Karpas-422 (cell line): ENCODE measurements at regions not wholly inside any gene's neighbourhood (a gene's known extent, or its start where the extent isn't known, plus 50 kb on each side); places are given as distances from the start of the nearest gene placed in this dataset.
A peak's percentile ranks its signal among the peaks of the same experiment; 100 is the strongest.
"Not testable (repeated sequence)": the region's sequence is repeated elsewhere in the genome, so short reads cannot be mapped to it uniquely, and the experiment has no call there.

Experiments
- DNase-seq: peaks from one replicate; pipeline ENCODE4 v3.0.0-alpha.2; 2015
- H2AFZ ChIP-seq: fragments of 200-600 bp; sonication (generic); 2 replicates; pipeline ENCODE4 v1.6.1; 2014; ENCODE audit warnings: antibody characterized with exemption, low read length, mixed read lengths
- H3K27ac ChIP-seq: fragments of 200-600 bp; sonication (generic); 2 replicates; pipeline ENCODE4 v1.5.1; 2014; ENCODE audit warnings: mild to moderate bottlenecking, low read length, moderate library complexity
- H3K27me3 ChIP-seq: fragments of 200-600 bp; sonication (generic); 2 replicates; pipeline ENCODE4 v1.6.1; 2014; ENCODE audit warnings: low read length, mixed read lengths
- H3K36me3 ChIP-seq: fragments of 200-600 bp; sonication (generic); 2 replicates; pipeline ENCODE4 v1.6.1; 2014; ENCODE audit warnings: low read length, mixed read lengths; ENCODE audit not compliant: insufficient read depth
- H3K4me1 ChIP-seq: fragments of 200-600 bp; sonication (generic); 2 replicates; pipeline ENCODE4 v1.6.1; 2014; ENCODE audit warnings: mild to moderate bottlenecking, low read length, mixed read lengths
- H3K4me2 ChIP-seq: fragments of 200-600 bp; sonication (generic); 2 replicates; pipeline ENCODE4 v1.6.1; 2014; ENCODE audit warnings: low read length, low read depth, mild to moderate bottlenecking; ENCODE audit not compliant: poor library complexity, severe bottlenecking
- H3K4me3 ChIP-seq: fragments of 200-600 bp; sonication (generic); 2 replicates; pipeline ENCODE4 v1.5.1; 2014; ENCODE audit warnings: mild to moderate bottlenecking, antibody characterized with exemption, low read length, mixed read lengths
- H3K79me2 ChIP-seq: fragments of 200-600 bp; sonication (generic); 2 replicates; pipeline ENCODE4 v1.6.1; 2014; ENCODE audit warnings: mild to moderate bottlenecking, low read length, mixed read lengths
- H3K9ac ChIP-seq: fragments of 200-600 bp; sonication (generic); 2 replicates; pipeline ENCODE4 v1.6.0; 2014; ENCODE audit warnings: low read length
- H3K9me2 ChIP-seq: fragments of 200-600 bp; sonication (generic), shearing (Covaris generic); replicated peaks from 2 replicates; pipeline ENCODE4 v1.6.0; 2014; ENCODE audit warnings: mild to moderate bottlenecking, low read length, moderate library complexity; ENCODE audit not compliant: insufficient read depth
- H3K9me3 ChIP-seq: fragments of 300-700, 200-600 bp; sonication (generic); 2 replicates; pipeline ENCODE4 v1.6.1; 2014; ENCODE audit warnings: low read length, mixed read lengths
- H4K20me1 ChIP-seq: fragments of 200-600 bp; sonication (generic); 2 replicates; pipeline ENCODE4 v1.6.1; 2014; ENCODE audit warnings: mild to moderate bottlenecking, antibody characterized with exemption, low read length, low read depth; ENCODE audit not compliant: insufficient read depth

DNA sequence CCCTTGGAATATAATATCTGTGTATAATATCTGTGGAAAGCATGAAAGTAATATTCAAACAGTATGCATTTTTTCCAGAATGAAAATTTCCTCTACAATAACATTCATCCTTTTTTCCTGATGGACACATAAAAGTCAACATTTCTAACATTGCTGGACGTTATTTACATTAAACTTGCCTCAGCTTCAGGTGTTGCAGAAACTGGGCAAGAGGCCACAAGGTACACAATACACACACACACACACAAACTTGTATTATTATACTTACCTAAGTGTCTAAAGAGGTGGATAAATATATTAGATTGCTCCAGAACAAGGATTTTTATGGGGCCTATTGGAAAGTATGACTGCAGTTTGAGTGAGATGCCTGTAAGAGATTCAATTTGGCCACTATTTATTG is 1460.2 kb downstream of the FOXD4L5 start:
- DNase-seq = not testable (repeated sequence)

DNA sequence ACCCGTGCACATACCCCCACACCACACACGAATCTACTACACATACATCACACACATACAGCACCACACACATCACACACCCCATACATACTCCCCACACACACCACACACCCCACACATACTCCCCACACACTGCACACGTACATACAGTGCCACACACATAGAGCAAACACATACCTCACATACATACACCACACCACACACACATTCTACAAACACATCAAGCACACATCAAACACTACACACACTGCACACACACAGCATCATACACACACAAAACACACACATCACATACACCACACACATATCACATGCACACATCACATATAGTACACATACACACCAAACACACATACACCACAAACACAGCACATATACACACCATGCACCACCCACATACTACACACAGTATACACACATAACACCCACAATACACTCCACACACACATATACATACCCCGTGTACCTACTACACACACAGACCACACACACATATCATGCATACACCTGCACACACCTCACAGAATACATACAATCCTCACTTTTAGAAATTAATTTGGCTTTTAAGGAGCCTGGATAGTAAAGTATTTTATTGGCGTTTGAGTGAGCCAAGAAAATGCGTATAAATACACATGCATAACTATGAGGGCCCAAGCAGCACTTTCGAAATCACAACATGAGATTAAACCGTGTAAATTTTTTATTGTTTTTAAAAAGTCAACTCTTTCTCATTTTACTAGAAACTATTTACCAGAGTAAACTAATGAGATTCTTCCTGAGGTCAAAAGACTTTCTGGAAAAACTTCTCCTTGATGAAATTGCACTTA is 1461.4 kb downstream of the FOXD4L5 start:
- not testable (repeated sequence) for H3K9ac ChIP-seq, DNase-seq, H2AFZ ChIP-seq, H3K79me2 ChIP-seq, H3K4me2 ChIP-seq, H4K20me1 ChIP-seq, H3K36me3 ChIP-seq, H3K27ac ChIP-seq, H3K27me3 ChIP-seq, H3K9me2 ChIP-seq, H3K4me1 ChIP-seq, H3K4me3 ChIP-seq, H3K9me3 ChIP-seq

More for the DNA sequence above, 1460.2 kb downstream of the FOXD4L5 start:
- not testable (repeated sequence) for H3K79me2 ChIP-seq, H3K36me3 ChIP-seq, H3K9me2 ChIP-seq, H2AFZ ChIP-seq, H3K9me3 ChIP-seq, H3K9ac ChIP-seq, H3K27me3 ChIP-seq, H3K4me3 ChIP-seq, H3K4me1 ChIP-seq, H4K20me1 ChIP-seq, H3K27ac ChIP-seq, H3K4me2 ChIP-seq

DNA sequence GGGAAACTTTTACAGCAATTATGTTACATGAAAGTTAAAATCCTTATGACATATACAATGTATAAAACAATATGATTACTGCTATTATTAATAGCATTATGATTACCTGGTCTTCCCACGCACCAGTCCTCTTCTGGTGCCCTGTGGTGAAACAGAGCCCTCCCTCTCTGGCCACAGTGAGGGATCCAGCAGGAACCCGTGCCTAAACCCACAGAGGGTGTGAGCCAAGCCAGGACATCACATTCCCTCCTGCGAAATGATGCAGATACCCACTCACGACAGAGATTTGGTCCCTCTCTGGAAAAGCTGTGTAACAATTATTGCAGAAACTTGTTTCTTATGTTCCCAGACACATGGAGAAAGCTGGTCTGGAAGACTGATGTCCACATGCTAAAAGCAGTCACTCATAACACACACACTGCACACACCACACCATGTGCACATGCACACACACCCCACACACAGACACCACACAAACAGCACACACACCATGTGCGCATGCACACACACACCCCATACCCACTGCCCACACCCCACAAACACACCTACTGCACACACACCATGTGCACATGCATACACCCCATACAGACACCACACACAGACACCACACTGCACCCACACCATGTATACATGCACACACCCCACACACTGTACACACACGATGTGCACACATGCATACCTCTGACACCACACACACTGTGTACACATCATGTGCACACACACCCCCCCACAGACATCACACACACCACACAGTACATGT is 1462.2 kb downstream of the FOXD4L5 start:
- H3K9me2 ChIP-seq, H3K27me3 ChIP-seq, H3K79me2 ChIP-seq, H3K27ac ChIP-seq, H3K4me2 ChIP-seq, H3K9ac ChIP-seq, H3K4me1 ChIP-seq, H2AFZ ChIP-seq, DNase-seq, H4K20me1 ChIP-seq, H3K9me3 ChIP-seq, H3K4me3 ChIP-seq, H3K36me3 ChIP-seq: not testable (repeated sequence)

DNA sequence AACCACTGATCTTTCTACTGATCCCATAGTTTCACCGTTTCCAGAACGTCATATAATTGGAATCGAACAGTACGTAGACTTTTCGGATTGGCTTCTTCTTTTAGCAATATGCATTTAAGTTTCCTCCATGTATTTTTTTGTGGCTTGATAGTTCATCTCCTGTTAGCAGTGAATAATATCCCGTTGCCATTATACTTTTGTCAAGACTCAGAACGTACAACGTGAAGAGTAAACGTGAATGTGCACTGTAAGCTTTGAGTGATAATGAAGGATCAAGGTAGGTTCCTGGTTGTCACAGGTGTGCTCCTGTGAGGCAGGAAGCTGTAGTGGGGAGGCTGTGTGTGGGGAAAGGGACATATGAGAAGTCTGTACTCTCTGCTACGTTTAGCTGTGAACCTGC is 1463.7 kb downstream of the FOXD4L5 start:
- H2AFZ ChIP-seq, H3K27me3 ChIP-seq, H3K9ac ChIP-seq, H3K27ac ChIP-seq, H3K4me2 ChIP-seq, H3K9me3 ChIP-seq, H3K9me2 ChIP-seq, H3K79me2 ChIP-seq, H4K20me1 ChIP-seq, H3K36me3 ChIP-seq, H3K4me3 ChIP-seq: not testable (repeated sequence)
- peaks cover 14% of the 10 kb centered on the region for H3K4me1 ChIP-seq
- peak; percentile 43 for DNase-seq

DNA sequence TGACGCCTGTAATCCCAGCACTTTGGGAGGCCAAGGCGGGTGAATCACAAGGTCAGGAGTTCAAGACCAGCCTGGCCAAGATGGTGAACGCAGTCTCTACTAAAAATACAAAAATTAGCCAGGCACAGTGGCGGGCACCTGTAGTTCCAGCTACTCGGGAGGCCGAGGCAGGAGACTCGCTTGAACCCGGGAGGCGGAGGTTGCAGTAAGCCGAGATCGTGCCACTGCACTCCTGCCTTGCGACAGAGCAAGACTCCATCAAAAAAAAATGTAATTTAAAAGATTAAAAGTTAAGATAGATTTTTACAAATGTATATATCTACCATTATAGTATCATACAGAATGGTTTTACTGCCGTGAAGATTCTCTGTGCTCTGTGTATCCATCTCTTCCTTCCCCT is 1464.1 kb downstream of the FOXD4L5 start:
- DNase-seq, H4K20me1 ChIP-seq, H3K4me2 ChIP-seq, H3K36me3 ChIP-seq, H3K27ac ChIP-seq, H2AFZ ChIP-seq, H3K9me2 ChIP-seq, H3K9ac ChIP-seq, H3K79me2 ChIP-seq, H3K27me3 ChIP-seq, H3K4me3 ChIP-seq, H3K9me3 ChIP-seq: not testable (repeated sequence)
- peaks cover 14% of the 10 kb centered on the region for H3K4me1 ChIP-seq

DNA sequence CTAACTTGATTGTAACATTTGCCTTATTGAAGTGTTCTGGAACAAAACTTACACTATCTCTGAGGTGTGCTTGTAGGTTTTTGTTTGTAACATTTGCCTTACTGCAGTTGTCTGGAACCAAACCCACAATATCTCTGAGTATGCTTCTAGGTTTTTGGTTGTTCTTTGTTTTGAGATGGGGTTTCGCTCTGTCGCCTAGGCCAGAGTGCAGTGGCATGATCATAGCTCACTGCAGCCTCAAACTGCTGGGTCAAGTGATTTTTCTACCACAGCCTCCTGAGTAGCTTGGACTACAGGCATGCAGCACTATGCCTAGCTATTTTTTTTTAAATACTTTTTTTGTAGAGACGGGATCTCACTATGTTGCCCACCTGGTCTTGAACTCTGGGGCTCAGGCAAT is 1464.6 kb downstream of the FOXD4L5 start:
- not testable (repeated sequence) for DNase-seq, H3K9me3 ChIP-seq, H3K9me2 ChIP-seq, H3K27ac ChIP-seq, H3K4me3 ChIP-seq, H4K20me1 ChIP-seq, H3K9ac ChIP-seq, H3K27me3 ChIP-seq, H3K79me2 ChIP-seq, H2AFZ ChIP-seq, H3K4me2 ChIP-seq, H3K36me3 ChIP-seq
- H3K4me1 ChIP-seq = peaks cover 14% of the 10 kb centered on the region

DNA sequence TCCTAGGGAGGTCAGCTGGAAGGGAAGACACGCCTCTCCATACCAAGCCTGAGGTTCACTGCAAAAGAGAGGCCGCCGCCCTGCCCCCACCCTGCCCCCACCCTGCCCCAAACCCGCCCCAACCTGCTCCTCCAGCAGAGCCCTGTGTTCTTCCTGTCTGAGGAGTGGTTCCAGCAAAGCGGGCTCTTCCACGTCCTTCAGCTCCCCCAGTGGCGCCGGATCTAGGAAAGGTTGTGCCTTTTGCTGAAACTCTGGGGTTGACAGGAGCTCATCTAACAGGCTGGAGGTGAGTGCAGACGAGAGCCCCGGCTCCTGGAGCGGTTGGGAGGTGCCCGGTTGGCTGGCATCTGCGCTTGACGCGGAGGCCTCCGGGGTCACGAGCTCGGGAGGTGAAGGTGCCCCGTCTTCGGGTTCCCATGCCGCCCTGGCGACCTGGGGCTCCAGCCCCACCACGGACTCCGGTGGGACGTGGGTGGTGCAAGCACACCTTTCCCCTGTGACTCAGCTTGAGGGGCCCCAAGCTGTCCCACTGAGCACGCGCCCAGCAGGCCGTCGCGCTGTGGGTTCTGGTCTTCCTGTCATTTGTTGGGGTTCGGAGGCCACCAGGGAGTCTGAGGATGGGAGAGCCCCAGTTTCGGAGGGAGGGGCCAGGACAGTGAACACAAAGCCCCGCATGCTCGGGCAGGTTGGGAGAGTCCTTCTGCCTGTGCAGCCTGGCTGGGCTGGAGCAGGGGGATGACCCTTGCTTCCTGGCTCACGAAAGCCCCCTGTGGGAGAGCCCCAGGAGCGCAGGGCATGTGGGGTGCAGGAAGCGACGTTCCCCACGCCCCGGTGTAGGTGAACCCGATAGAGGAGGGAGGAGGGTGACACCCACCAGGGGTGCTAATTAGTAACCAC is 1467.1 kb downstream of the FOXD4L5 start:
- H3K79me2 ChIP-seq = no peaks in the 10 kb centered on the region
- peaks cover 14% of the 10 kb centered on the region for H3K4me1 ChIP-seq
- H3K4me2 ChIP-seq = peak overlapping the region; percentile 66
- H3K9ac ChIP-seq = peak overlapping the region; percentile 68
- peak overlapping the region; percentile 63 for H3K4me3 ChIP-seq
- peak; percentile 77 for DNase-seq
- no peaks in the 10 kb centered on the region for H3K36me3 ChIP-seq
- no peak overlapping the region for H3K27ac ChIP-seq
- H3K27me3 ChIP-seq = no peaks in the 10 kb centered on the region
- H3K9me2 ChIP-seq = no peaks in the 10 kb centered on the region
- peak overlapping the region; percentile 27; the same call in 1 of the 2 replicates for H2AFZ ChIP-seq
- H3K9me3 ChIP-seq = no peaks in the 10 kb centered on the region; the same call in 1 of the 2 replicates
- no peaks in the 10 kb centered on the region for H4K20me1 ChIP-seq
